ENCODE measurements at regions not wholly inside any gene's neighbourhood (a gene's known extent, or its start where the extent isn't known, plus 50 kb on each side); places are given as distances from the start of the nearest gene placed in this dataset.
"Not testable (repeated sequence)": the region's sequence is repeated elsewhere in the genome, so short reads cannot be mapped to it uniquely, and the experiment has no call there.

GRCh38 chr1:120297345-120297953, 117.4 kb upstream of the NBPF8 start:
- not testable (repeated sequence) for H3K36me3 Mint-ChIP-seq (ENCODE audit: insufficient read depth in 1 of 3, low read depth in 3 of 3); H4K91ac ChIP-seq (ENCODE audit: insufficient read length, low read depth, low read length); H4K8ac ChIP-seq (replicated peaks; ENCODE audit: insufficient read length, low read depth, low read length)

GRCh38 chr1:120290105-120290504, 113.8 kb upstream of the SEC22B start:
- H3K27ac Mint-ChIP-seq; H3K9ac ChIP-seq (ENCODE audit: extremely low read depth, insufficient read length, low read length); H2BK20ac ChIP-seq (ENCODE audit: low read depth, low read length, poor library complexity, severe bottlenecking); H3K14ac ChIP-seq (ENCODE audit: insufficient read depth, low read length); H3K27me3 ChIP-seq (ENCODE audit: insufficient read depth, low read length); H3K27ac ChIP-seq (ENCODE audit: insufficient read length, low read depth, low read length); H3K36me3 Mint-ChIP-seq (ENCODE audit: insufficient read depth in 1 of 3, low read depth in 3 of 3); H3K79me1 ChIP-seq (ENCODE audit: insufficient read depth, low read depth, low read length, poor library complexity, severe bottlenecking); H3K79me2 ChIP-seq (ENCODE audit: insufficient read depth, low read length); H4K91ac ChIP-seq (ENCODE audit: insufficient read length, low read depth, low read length); H2BK5ac ChIP-seq (ENCODE audit: insufficient read length, low read length); H2AFZ ChIP-seq (ENCODE audit: low read length); DNase-seq; H4K20me1 ChIP-seq (ENCODE audit: control insufficient read depth, insufficient read depth, insufficient read length); H3K23ac ChIP-seq (ENCODE audit: insufficient read length, low read depth, low read length); H3K4me3 Mint-ChIP-seq; H3K27me3 Mint-ChIP-seq (ENCODE audit: low read depth); H3T11ph ChIP-seq (ENCODE audit: low read length); H3K4me1 ChIP-seq (ENCODE audit: insufficient read depth, low read length); H3K56ac ChIP-seq (ENCODE audit: insufficient read length, low read depth, low read length); H3K9me3 Mint-ChIP-seq; H4K5ac ChIP-seq (ENCODE audit: insufficient read length, low read depth, low read length); H2BK120ac ChIP-seq (ENCODE audit: low read depth, low read length, poor library complexity, severe bottlenecking); H2AK5ac ChIP-seq (ENCODE audit: insufficient read length, low read length); H2BK12ac ChIP-seq (ENCODE audit: insufficient read length, low read depth, low read length); H2BK15ac ChIP-seq (ENCODE audit: low read depth, low read length); H3K4me2 ChIP-seq (ENCODE audit: insufficient read depth, insufficient read length, low read length); H3K23me2 ChIP-seq (ENCODE audit: insufficient read length, low read depth, low read length, poor library complexity, severe bottlenecking); H3K9me3 ChIP-seq (ENCODE audit: control insufficient read depth, low read depth, low read length); H3K4me1 Mint-ChIP-seq; H3K4ac ChIP-seq (ENCODE audit: low read depth, low read length); H4K8ac ChIP-seq (replicated peaks; ENCODE audit: insufficient read length, low read depth, low read length); H3K18ac ChIP-seq (ENCODE audit: insufficient read length, low read depth, low read length): not testable (repeated sequence)
- WGBS (ENCODE audit: extremely low coverage, insufficient read length, low lambda C conversion rate) = no CpG with 5 or more reads among the region's 3 CpGs

More at GRCh38 chr1:120297345-120297953, 117.4 kb upstream of the NBPF8 start:
- H3K79me2 ChIP-seq (ENCODE audit: insufficient read depth, low read length); H3K27me3 ChIP-seq (ENCODE audit: insufficient read depth, low read length); H4K5ac ChIP-seq (ENCODE audit: insufficient read length, low read depth, low read length); H3K4ac ChIP-seq (ENCODE audit: low read depth, low read length); H2AFZ ChIP-seq (ENCODE audit: low read length); H3K79me1 ChIP-seq (ENCODE audit: insufficient read depth, low read depth, low read length, poor library complexity, severe bottlenecking); H2BK15ac ChIP-seq (ENCODE audit: low read depth, low read length); H3K27me3 Mint-ChIP-seq (ENCODE audit: low read depth); H3K14ac ChIP-seq (ENCODE audit: insufficient read depth, low read length); H3K4me1 Mint-ChIP-seq; H3K27ac Mint-ChIP-seq; H3K27ac ChIP-seq (ENCODE audit: insufficient read length, low read depth, low read length); H2AK5ac ChIP-seq (ENCODE audit: insufficient read length, low read length); H2BK12ac ChIP-seq (ENCODE audit: insufficient read length, low read depth, low read length); H3T11ph ChIP-seq (ENCODE audit: low read length); H3K4me2 ChIP-seq (ENCODE audit: insufficient read depth, insufficient read length, low read length); H3K4me1 ChIP-seq (ENCODE audit: insufficient read depth, low read length); H2BK20ac ChIP-seq (ENCODE audit: low read depth, low read length, poor library complexity, severe bottlenecking); H2BK120ac ChIP-seq (ENCODE audit: low read depth, low read length, poor library complexity, severe bottlenecking); H3K9ac ChIP-seq (ENCODE audit: extremely low read depth, insufficient read length, low read length); H3K23ac ChIP-seq (ENCODE audit: insufficient read length, low read depth, low read length); H3K23me2 ChIP-seq (ENCODE audit: insufficient read length, low read depth, low read length, poor library complexity, severe bottlenecking); H3K4me3 Mint-ChIP-seq; DNase-seq; H3K9me3 ChIP-seq (ENCODE audit: control insufficient read depth, low read depth, low read length); H2BK5ac ChIP-seq (ENCODE audit: insufficient read length, low read length); H4K20me1 ChIP-seq (ENCODE audit: control insufficient read depth, insufficient read depth, insufficient read length); H3K56ac ChIP-seq (ENCODE audit: insufficient read length, low read depth, low read length); H3K18ac ChIP-seq (ENCODE audit: insufficient read length, low read depth, low read length); H3K9me3 Mint-ChIP-seq: not testable (repeated sequence)
- no CpG with 5 or more reads among the region's 3 CpGs for WGBS (ENCODE audit: extremely low coverage, insufficient read length, low lambda C conversion rate)

All from H9 (cell line).